ENCODE measurements at regions not wholly inside any gene's neighbourhood (a gene's known extent, or its start where the extent isn't known, plus 50 kb on each side); places are given as distances from the start of the nearest gene placed in this dataset.

GRCh38 chr13:77443511-77443910, 92.0 kb upstream of the SCEL start:
- H3K9me3 ChIP-seq: no peaks in the 10 kb centered on the region
- no peaks in the 10 kb centered on the region for H3K4me1 ChIP-seq
- 54 to 63% methylated on average over 1 of the region's 1 CpG for WGBS, 2 donors
- TF ChIP-seq CTCF (IDR thresholded peaks at IDR 0.05) (no peak), POLR2A (IDR thresholded peaks at IDR 0.05) (no peak)
- no peaks in the 10 kb centered on the region for H3K36me3 ChIP-seq
- no peaks in the 10 kb centered on the region for H3K27me3 ChIP-seq
- no peak for DNase-seq
- no peak overlapping the region for H3K27ac ChIP-seq
- intact Hi-C loops (cut with DNase I): no loop called here
- H3K4me3 ChIP-seq: no peak overlapping the region

- Histone ChIP-seq H3K36me3 (no peaks in the 10 kb centered on the region), H3K27me3 (no peaks in the 10 kb centered on the region), H3K27ac (no peak overlapping the region), H3K4me3 (no peak overlapping the region), H3K9me3 (no peaks in the 10 kb centered on the region), H3K4me1 (no peaks in the 10 kb centered on the region)
- no peak for TF ChIP-seq POLR2A (IDR thresholded peaks at IDR 0.05)
- no peak for TF ChIP-seq CTCF (IDR thresholded peaks at IDR 0.05)
- intact Hi-C loops (cut with DNase I): no loop called here
- WGBS, 2 donors: 40 to 62% methylated on average over 2 of the region's 2 CpGs
- no peak for DNase-seq
These were observed 98.2 kb upstream of the SCEL start for GRCh38 chr13:77437267-77437666.

GRCh38 chr13:77434289-77434688, 101.2 kb upstream of the SCEL start:
- no peaks in the 10 kb centered on the region for H3K36me3 ChIP-seq
- TF ChIP-seq POLR2A (IDR thresholded peaks at IDR 0.05): no peak
- TF ChIP-seq CTCF (IDR thresholded peaks at IDR 0.05): no peak
- no peaks in the 10 kb centered on the region for H3K9me3 ChIP-seq
- 40 to 41% methylated on average over 1 of the region's 1 CpG for WGBS, 2 donors
- no peaks in the 10 kb centered on the region for H3K27me3 ChIP-seq
- H3K27ac ChIP-seq: no peak overlapping the region
- H3K4me1 ChIP-seq: no peaks in the 10 kb centered on the region
- no peak for DNase-seq
- no peak overlapping the region for H3K4me3 ChIP-seq
- intact Hi-C loops (cut with DNase I): no loop called here

- TF ChIP-seq POLR2A (IDR thresholded peaks at IDR 0.05) (no peak), CTCF (IDR thresholded peaks at IDR 0.05) (no peak)
- no peaks in the 10 kb centered on the region for H3K27me3 ChIP-seq
- no peaks in the 10 kb centered on the region for H3K4me1 ChIP-seq
- no peak overlapping the region for H3K27ac ChIP-seq
- H3K4me3 ChIP-seq: no peak overlapping the region
- H3K9me3 ChIP-seq: no peaks in the 10 kb centered on the region
- DNase-seq: no peak
- intact Hi-C loops (cut with DNase I): no loop called here
- H3K36me3 ChIP-seq: no peaks in the 10 kb centered on the region
These were observed 104.1 kb upstream of the SCEL start for GRCh38 chr13:77431449-77431848.

- WGBS, 2 donors: 80 to 87% methylated on average over 1 to 2 of the region's 2 CpGs
- H3K36me3 ChIP-seq: no peaks in the 10 kb centered on the region
- TF ChIP-seq CTCF (IDR thresholded peaks at IDR 0.05): no peak
- no peak for TF ChIP-seq POLR2A (IDR thresholded peaks at IDR 0.05)
- no peaks in the 10 kb centered on the region for H3K4me1 ChIP-seq
- no peaks in the 10 kb centered on the region for H3K9me3 ChIP-seq
- no peak overlapping the region for H3K27ac ChIP-seq
- H3K27me3 ChIP-seq: no peaks in the 10 kb centered on the region
- H3K4me3 ChIP-seq: no peak overlapping the region
- intact Hi-C loops (cut with DNase I): no loop called here
- no peak for DNase-seq
These were observed 103.6 kb upstream of the MYCBP2 start for GRCh38 chr13:77430377-77430951.

Measured in esophagus squamous epithelium (tissue), 5 donors.